ELF-1 (cell line): ENCODE measurements at regions not wholly inside any gene's neighbourhood (a gene's known extent, or its start where the extent isn't known, plus 50 kb on each side); places are given as distances from the start of the nearest gene placed in this dataset.

Experiments
- DNase-seq: peaks from one replicate; pipeline ENCODE4 v3.0.0-alpha.2; 2016; ENCODE audit warnings: low read depth, low spot score

DNA sequence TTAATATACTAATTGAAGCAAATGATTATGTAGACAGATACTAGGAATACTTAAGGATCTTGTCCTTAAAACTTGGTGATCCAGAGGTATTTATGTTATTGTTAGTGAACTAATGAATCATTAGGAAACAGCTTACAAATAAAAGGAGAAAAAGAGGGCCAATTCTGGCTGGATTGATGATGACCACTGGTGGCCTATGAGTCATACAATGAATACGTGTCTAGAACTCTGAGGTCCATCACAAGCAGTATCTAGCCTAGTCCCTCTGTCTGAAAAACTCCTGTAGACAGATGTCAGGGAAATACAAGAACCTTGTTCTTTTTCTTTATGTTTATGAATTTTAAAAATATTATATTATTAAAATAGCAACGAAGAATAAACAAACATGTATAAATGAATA lies 51.7 kb upstream of the RTL1 start:
- DNase-seq = no peak

DNA sequence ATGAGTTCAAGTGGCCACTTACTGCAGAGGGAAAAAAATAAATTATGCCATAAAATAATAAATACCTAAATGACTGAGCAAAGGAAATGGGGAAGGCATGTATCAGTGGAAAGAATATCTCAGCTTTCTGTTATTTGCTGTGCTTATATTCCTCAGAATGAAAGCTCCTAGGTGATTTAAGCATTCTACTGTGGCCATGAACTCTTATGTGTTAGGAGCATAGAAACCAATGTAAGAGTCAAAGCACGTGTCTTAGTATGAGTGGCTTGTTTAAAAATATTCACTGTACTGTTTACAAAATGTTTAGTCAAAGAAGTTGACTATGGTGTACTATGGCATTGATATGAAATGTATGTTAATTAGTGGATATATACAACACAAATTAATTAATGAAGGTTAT lies 59.0 kb upstream of the RTL1 start:
- no peak for DNase-seq

GRCh38 chr14:100965296-100965695 lies 61.8 kb upstream of the RTL1 start:
- DNase-seq = no peak

DNA sequence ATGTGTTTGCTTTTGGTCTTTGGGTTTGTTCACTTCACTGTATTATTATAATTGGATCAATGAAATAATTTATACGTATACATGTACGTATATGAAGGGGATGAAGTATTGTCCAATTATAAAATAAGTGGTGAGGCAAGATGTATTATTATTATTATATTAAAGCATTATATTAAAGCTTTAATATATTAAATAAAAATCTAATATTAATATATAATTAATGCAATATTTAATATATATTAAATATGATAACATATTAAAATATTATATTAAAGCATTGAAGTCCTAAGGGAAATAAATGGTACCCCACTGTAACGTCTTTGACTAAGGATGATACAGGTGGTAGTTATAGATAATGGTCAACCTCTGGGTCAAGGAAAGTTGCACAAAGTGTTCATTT lies 63.7 kb upstream of the RTL1 start:
- DNase-seq = no peak

- no peak for DNase-seq
These were observed 64.4 kb upstream of the RTL1 start for GRCh38 chr14:100967930-100968329.

DNA sequence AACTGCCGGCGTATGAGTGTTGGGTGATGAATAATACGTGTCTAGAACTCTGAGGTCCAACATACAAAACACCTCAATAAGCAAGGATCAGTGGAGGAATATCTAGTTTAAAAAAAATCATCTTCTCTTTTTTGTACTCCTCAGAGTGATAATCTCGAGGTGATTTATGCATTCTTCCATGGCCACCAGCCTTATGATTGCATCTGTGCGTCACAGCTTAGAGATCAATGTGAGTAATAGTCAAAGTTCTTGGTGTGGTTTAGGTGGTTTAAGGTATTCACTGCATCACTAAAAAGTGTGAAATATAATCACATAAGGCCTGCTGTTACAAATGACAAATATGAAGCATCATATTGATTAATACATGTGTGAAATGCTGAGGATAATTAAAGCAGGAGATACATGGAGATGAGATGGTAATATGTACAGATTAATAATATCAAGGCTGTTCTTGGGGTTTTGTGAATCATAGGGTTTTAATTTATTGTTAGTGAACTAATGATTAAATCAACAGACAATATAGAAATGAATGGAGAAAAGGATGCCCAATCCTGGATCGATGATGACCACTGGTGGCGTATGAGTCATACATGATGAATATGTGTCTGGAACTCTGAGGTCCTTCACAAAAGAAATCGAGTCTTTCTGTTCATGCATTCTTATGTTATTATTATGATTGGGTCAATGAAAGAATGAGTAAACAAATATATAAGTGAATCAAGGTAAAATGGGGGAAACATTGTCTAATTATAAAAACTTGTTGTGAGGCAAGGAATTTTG lies 68.8 kb upstream of the RTL1 start:
- DNase-seq = no peak

GRCh38 chr14:100975671-100976070 lies 72.1 kb upstream of the RTL1 start:
- no peak for DNase-seq

DNA sequence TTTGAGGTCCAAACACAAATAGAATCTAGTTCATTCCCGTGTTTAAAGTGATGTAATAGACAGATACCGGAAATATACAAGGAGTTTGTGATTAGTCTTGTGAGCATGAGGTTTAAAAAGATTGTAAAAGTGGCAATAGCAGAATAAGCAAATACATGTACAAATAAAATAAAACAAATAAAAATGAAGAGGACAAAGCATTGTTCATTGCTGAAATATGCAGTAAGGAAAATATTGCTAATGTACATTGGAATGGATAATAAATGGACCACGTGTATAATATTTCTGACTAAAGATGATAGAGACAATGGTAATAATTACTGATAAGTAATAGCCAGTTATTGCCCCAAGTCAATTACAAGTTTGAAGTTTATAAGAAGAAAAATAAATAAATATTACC lies 75.6 kb upstream of the RTL1 start:
- no peak for DNase-seq

GRCh38 chr14:100979780-100980179 lies 76.3 kb upstream of the RTL1 start:
- DNase-seq = no peak

DNA sequence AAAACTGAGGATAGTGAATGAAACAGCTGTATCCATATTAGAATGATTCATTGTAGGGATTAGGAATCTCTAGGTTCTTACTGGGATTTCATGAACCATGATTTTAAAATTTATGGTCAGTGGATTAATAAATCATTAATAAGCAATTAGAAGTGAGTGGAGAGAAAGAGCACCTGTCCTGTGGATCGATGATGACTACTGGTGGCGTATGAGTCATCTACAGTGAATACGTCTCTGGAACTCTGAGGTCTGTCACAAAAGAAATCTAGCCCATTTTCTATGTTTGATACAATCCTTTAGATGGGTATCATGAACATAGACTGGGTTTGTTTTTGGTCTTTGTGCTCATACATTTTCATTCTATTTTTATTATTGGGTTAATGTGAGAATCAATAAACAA lies 77.3 kb upstream of the RTL1 start:
- no peak for DNase-seq

- no peak for DNase-seq
These were observed 78.3 kb upstream of the RTL1 start for GRCh38 chr14:100981809-100982208.

DNA sequence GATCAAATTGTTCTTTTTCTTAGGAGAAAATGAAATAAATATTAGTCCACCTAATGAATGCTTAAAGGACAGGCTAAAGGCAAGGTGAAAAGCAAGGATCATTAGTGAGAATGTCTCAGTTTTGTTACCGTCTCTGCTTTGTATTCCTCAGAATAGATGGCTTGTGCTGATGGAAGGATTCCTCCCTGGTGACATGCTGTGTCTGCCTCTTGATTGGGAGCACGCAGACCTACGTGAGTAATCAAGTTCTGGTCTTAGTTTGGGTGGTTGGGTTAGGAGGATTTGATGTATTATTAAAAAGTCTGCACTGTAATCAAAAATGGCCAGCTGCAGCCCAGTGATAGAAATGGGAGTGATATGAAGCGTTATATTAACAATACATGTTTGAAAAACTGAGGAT lies 78.8 kb upstream of the RTL1 start:
- no peak for DNase-seq

- no peak for DNase-seq
These were observed 79.2 kb upstream of the RTL1 start for GRCh38 chr14:100982762-100983161.

GRCh38 chr14:100983710-100984109 lies 80.2 kb upstream of the RTL1 start:
- DNase-seq = no peak

DNA sequence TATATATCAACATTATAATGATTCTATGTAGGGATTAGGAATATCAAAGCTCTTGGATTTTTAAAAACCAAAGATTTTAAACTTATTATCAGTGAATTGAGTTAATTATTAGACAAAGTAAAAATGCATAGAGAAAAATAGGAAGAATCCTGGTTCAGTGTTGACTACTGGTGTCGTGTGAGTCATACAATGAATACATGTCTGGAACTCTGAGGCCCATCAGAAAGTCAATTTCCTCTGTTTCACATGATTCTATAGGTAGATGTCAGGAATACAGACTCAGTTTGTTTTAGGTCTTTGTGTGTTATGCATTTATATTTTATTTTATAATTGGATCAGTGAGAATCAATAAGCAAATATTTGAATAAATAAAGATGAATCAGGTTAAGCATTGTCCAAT lies 84.5 kb upstream of the RTL1 start:
- no peak for DNase-seq

DNA sequence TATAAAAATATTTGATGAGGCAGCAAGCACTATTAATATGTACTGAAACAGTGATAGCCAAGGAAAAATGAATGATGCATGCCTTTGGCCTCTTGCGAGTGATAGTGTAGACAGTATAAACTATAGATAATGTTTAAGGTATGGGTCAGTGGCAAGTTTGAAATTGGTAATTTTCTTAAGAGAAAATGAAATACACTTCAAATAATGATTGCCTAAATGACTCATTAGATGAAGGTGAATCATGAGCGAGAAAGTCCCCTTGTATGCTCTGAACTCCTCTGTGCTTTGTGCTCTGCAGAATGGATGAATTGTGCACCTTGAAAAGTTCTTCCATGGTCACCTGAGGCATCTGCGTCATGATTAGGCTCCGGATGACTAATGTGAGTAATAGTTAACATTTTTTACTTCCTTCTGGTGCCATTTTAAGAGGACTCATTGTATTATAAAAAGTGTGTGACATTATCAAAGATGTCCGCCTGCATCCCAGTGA lies 84.9 kb upstream of the RTL1 start:
- no peak for DNase-seq

DNA sequence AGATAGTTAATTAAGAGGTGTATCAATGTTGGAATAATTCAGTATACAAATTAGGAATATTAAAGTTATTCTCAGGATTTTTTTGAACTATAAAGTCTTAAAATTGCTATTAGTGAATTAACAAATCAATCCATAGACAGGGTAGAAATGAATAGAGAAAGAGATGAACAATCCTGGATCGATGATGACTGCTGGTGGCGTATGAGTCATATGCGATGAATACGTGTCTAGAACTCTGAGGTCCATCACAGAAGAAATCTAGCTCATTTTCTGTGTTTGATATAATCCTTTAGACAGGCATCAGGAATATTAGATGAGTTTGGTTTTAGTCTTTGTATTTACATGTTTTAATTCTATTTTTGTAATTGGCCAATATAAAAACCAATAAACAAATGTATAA lies 85.4 kb upstream of the RTL1 start:
- DNase-seq = no peak

GRCh38 chr14:100989924-100990323 lies 86.4 kb upstream of the RTL1 start:
- DNase-seq = no peak

DNA sequence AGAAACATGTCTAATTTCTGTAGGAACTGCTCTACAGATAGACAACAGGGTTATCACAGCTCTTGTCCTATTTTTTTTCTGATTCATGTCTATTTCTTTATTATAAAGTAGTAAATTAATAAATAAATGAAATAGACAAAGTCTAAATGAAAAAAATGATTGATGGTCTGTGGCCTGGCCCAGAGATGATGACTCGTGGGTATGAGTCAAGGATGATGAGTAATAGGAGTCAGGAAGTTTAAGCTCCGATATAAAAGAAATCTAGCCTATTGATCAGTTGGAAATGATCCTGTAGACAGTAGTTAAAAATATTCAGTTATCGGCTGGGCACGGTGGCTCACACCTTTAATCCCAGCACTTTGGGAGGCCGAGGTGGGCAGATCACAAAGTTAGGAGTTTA lies 90.6 kb upstream of the RTL1 start:
- no peak for DNase-seq

GRCh38 chr14:100994756-100995330 lies 91.3 kb upstream of the RTL1 start:
- no peak for DNase-seq

DNA sequence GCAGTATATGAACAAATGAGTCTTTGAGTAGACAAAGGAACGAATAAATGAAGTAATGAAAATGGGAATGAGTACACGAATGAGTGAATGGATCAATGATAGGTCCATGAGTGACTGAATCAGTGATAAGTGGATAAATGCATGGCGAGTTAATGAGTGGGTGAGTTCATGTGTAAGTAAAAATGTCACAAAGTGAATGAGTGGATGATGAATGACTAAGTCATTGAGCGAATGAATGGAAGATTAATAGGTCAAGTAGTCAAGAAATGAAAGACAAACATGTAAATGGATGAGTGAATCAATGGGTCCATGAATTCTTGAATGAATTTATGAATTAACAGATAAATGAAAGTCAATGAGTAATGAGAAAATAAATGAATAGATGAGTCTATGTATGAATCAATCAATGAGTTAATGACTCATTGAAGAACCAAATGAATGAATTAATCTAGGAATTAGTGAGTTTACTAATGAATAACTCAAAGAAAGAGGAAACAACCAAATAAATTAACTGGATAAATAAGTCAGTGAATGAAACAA lies 97.3 kb upstream of the RTL1 start:
- DNase-seq = no peak

GRCh38 chr14:101001311-101002069 lies 98.0 kb upstream of the RTL1 start:
- no peak for DNase-seq

DNA sequence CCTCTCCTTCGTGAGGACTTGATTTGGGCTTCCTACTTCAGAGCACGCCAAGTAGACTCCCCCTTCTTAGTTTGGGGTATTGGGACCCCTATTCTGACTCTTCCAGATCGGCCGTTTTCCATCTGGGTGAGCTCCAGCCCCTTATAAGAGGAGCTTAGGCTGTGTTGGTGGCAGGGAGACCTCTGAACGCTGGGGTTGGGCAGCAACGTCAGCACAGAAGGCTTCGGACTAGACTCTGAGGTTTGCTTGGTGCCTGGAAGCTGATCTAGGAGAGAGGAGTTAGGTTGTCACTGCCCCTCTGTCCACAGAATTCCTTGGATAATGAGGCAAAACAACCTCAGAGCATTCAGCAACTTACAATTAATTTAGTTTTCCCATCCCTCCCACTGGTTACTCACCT lies 99.2 kb upstream of the RTL1 start:
- no peak for DNase-seq
